OCI-LY3 (cell line): ENCODE measurements at regions not wholly inside any gene's neighbourhood (a gene's known extent, or its start where the extent isn't known, plus 50 kb on each side); places are given as distances from the start of the nearest gene placed in this dataset.

ENCODE experiments used
- H2AFZ ChIP-seq: fragments of 200-600, 300-600 bp; shearing (Covaris generic); 2 replicates; pipeline ENCODE4 v1.6.0; 2014; ENCODE audit warnings: antibody characterized with exemption, low read depth, low read length
- H3K27ac ChIP-seq: fragments of 200-600, 300-600 bp; sonication (generic); 2 replicates; pipeline ENCODE4 v1.5.1; 2014; ENCODE audit warnings: mild to moderate bottlenecking, low read length, moderate library complexity, mixed read lengths
- H3K27me3 ChIP-seq: fragments of 200-600, 300-600 bp; sonication (generic); 2 replicates; pipeline ENCODE4 v1.6.1; 2014; ENCODE audit warnings: low read depth, low read length, mixed read lengths
- H3K36me3 ChIP-seq: fragments of 200-600, 300-600 bp; sonication (generic); replicated peaks from 2 replicates; pipeline ENCODE3; 2014; ENCODE audit warnings: low read depth, low read length, mixed read lengths
- H3K4me1 ChIP-seq: fragments of 300-600, 200-600 bp; sonication (generic); 2 replicates; pipeline ENCODE4 v1.6.1; 2014; ENCODE audit warnings: low read length, mixed read lengths
- H3K4me2 ChIP-seq: fragments of 200-600, 300-600 bp; sonication (generic); 2 replicates; pipeline ENCODE4 v1.6.1; 2014; ENCODE audit warnings: low read length, mixed read lengths
- H3K4me3 ChIP-seq: fragments of 300-600, 200-600 bp; sonication (generic); 2 replicates; pipeline ENCODE4 v1.5.1; 2014; ENCODE audit warnings: antibody characterized with exemption, mild to moderate bottlenecking, low read length, moderate library complexity
- H3K79me2 ChIP-seq: fragments of 300-600, 200-600 bp; shearing (Covaris generic); 2 replicates; pipeline ENCODE4 v1.6.1; 2014; ENCODE audit warnings: mild to moderate bottlenecking, low read length, mixed read lengths
- H3K9ac ChIP-seq: fragments of 300-600, 200-600 bp; shearing (Covaris generic); 2 replicates; pipeline ENCODE4 v1.6.0; 2014; ENCODE audit warnings: mild to moderate bottlenecking, low read length, moderate library complexity
- H3K9me3 ChIP-seq: fragments of 200-600, 300-600 bp; shearing (Covaris generic); 2 replicates; pipeline ENCODE4 v1.6.1; 2014; ENCODE audit warnings: low read length, mixed read lengths; ENCODE audit not compliant: insufficient read depth
- H4K20me1 ChIP-seq: fragments of 200-600, 300-600 bp; sonication (generic); 2 replicates; pipeline ENCODE4 v1.6.1; 2016; ENCODE audit warnings: low read length, mixed read lengths; ENCODE audit not compliant: insufficient read depth
- EZH2phosphoT487 ChIP-seq: fragments of 200-600 bp; shearing (Covaris generic); IDR thresholded peaks from 2 replicates; pipeline ENCODE4 v1.6.1; 2018; ENCODE audit warnings: antibody characterized with exemption, mixed run types, low read depth
- TF ChIP-seq, protein P1 (sequence below): fragments of 200-600, 300-600 bp; sonication (generic); IDR thresholded peaks from 2 replicates; pipeline ENCODE4 v1.5.1; 2014; ENCODE audit warnings: antibody characterized with exemption, low read length, low read depth

DNA sequence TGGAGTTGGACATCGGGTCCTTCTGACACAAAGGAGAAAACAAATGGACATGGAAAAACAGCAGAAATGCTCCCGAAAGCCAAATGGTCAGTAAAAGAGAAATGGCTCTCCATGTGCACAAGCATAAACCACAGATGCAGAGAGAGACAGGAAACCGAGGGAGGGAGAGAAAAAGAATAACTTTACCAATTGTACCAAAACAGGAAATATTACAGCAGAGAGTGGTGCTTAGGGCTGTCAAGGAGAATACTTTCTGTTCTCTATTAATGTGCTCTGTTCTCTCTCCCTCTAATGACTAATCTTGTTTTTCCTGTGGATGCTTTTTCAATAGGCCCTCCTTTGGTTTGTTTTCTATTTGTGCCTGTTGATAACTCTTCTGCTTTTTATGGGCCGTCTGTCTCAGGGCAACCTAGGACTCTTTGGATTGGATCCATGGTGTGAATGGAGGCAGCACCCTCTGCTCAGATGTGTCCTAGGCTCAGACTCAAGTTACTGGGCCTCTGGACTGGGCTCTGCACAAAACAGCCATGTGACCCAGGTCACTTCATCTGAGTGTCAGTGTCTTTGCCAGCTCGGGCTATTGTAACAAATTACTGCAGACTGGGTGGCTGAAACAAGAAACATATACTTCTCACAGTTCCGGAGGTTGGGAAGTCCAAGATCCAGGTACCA, 663.0 kb downstream of the NPHP4 start:
- Histone ChIP-seq H3K4me2 (no peak overlapping the region), H4K20me1 (no peaks in the 10 kb centered on the region), H3K4me3 (no peak overlapping the region), H3K27ac (no peak overlapping the region), H3K4me1 (no peaks in the 10 kb centered on the region), H3K79me2 (no peaks in the 10 kb centered on the region), H2AFZ (no peak overlapping the region), H3K9ac (no peak overlapping the region), H3K36me3 (no peaks in the 10 kb centered on the region), H3K27me3 (no peaks in the 10 kb centered on the region), H3K9me3 (no peaks in the 10 kb centered on the region)
- TF ChIP-seq, protein P1, sequence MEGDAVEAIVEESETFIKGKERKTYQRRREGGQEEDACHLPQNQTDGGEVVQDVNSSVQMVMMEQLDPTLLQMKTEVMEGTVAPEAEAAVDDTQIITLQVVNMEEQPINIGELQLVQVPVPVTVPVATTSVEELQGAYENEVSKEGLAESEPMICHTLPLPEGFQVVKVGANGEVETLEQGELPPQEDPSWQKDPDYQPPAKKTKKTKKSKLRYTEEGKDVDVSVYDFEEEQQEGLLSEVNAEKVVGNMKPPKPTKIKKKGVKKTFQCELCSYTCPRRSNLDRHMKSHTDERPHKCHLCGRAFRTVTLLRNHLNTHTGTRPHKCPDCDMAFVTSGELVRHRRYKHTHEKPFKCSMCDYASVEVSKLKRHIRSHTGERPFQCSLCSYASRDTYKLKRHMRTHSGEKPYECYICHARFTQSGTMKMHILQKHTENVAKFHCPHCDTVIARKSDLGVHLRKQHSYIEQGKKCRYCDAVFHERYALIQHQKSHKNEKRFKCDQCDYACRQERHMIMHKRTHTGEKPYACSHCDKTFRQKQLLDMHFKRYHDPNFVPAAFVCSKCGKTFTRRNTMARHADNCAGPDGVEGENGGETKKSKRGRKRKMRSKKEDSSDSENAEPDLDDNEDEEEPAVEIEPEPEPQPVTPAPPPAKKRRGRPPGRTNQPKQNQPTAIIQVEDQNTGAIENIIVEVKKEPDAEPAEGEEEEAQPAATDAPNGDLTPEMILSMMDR: no peak
- TF ChIP-seq EZH2phosphoT487: no peak

DNA sequence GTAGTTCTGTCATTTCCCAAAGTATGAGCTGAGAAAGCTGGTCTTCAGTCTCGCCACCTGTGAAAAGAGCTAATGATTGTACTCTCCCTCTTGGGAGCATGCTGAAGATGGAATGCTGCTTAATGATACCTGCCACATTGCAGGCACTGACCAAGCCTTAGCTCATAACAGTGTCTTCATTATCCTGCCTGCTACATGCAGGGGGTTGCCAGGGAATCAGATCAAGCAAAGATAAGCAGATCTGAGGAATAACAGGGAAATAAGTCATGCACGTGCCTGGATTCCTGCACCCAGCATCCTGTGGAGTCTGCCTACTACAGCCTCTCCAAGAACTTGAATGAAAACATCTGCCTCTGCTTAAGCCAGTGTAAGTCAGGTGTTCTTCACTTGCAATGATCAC, 667.3 kb downstream of the NPHP4 start:
- Histone ChIP-seq H4K20me1 (no peaks in the 10 kb centered on the region), H3K4me3 (no peak overlapping the region), H2AFZ (no peak overlapping the region), H3K27ac (no peak overlapping the region), H3K27me3 (no peaks in the 10 kb centered on the region), H3K79me2 (no peaks in the 10 kb centered on the region), H3K36me3 (no peaks in the 10 kb centered on the region), H3K9me3 (no peaks in the 10 kb centered on the region), H3K4me2 (no peak overlapping the region), H3K4me1 (no peaks in the 10 kb centered on the region), H3K9ac (no peak overlapping the region)
- TF ChIP-seq, protein P1: no peak
- no peak for TF ChIP-seq EZH2phosphoT487

DNA sequence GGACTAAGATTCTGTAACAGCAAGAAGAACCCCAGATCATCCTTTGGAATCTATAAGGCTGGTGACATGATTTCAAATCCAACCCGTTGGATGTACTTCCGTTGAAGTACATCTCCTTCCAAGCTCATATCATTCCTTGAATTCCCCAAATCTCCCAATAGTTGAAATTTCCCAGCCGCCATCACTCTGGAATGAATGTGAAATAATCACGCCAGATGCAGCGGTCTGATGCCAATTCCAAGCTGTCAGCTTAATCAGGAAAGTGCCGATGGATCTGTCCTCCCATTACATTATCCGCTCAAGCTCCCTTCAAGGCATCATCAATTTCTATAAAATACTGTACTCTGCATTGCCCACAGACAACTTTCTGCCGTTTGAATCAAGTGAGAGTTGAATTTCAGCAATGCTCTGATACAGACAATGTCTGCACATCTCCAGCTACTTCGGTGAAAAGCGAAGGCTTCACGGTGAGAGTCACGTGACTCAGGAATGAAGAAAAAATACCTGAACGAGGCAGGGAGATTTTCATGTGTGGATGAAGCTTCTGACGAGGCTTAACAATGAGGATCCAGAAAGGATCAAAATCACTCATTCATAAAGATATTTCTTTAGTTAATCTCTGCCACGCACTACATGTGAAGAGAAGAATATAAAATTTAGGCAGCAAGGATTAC, 663.9 kb downstream of the AJAP1 start:
- no peaks in the 10 kb centered on the region for H4K20me1 ChIP-seq
- no peaks in the 10 kb centered on the region for H3K27me3 ChIP-seq
- H3K27ac ChIP-seq: no peak overlapping the region
- no peaks in the 10 kb centered on the region for H3K36me3 ChIP-seq
- no peaks in the 10 kb centered on the region for H3K4me1 ChIP-seq
- no peak overlapping the region for H2AFZ ChIP-seq
- H3K9me3 ChIP-seq: no peaks in the 10 kb centered on the region
- no peak overlapping the region for H3K4me3 ChIP-seq
- TF ChIP-seq, protein P1: no peak
- TF ChIP-seq EZH2phosphoT487: no peak
- no peak overlapping the region for H3K9ac ChIP-seq
- H3K4me2 ChIP-seq: no peak overlapping the region
- no peaks in the 10 kb centered on the region for H3K79me2 ChIP-seq

DNA sequence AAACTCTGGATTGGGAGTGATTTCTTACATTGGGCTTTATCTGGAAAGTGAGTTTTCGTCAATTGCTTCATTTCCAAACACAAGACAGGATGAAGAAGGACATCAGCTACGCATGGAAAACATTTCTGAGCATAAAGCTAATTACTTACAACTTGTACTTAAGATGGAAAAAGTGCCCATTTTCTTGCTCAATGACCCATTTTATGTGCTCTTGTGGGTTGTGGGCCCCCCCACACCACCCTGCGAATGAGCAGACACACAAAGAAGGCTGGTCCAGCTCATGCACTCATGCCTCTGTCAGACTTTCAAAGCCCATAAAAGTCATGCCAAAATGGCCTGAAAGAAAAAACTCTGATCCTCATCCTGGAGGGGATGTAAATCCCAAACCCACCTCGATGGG, 663.0 kb downstream of the AJAP1 start:
- TF ChIP-seq, protein P1: no peak
- TF ChIP-seq EZH2phosphoT487: no peak
- no peak overlapping the region for H2AFZ ChIP-seq
- H3K79me2 ChIP-seq: no peaks in the 10 kb centered on the region
- no peak overlapping the region for H3K4me3 ChIP-seq
- no peak overlapping the region for H3K4me2 ChIP-seq
- no peaks in the 10 kb centered on the region for H3K36me3 ChIP-seq
- no peaks in the 10 kb centered on the region for H3K27me3 ChIP-seq
- no peak overlapping the region for H3K9ac ChIP-seq
- no peaks in the 10 kb centered on the region for H3K9me3 ChIP-seq
- no peaks in the 10 kb centered on the region for H4K20me1 ChIP-seq
- H3K27ac ChIP-seq: no peak overlapping the region
- H3K4me1 ChIP-seq: no peaks in the 10 kb centered on the region
